ENCODE measurements at regions not wholly inside any gene's neighbourhood (a gene's known extent, or its start where the extent isn't known, plus 50 kb on each side); places are given as distances from the start of the nearest gene placed in this dataset.
"Not testable (repeated sequence)": the region's sequence is repeated elsewhere in the genome, so short reads cannot be mapped to it uniquely, and the experiment has no call there.

DNA sequence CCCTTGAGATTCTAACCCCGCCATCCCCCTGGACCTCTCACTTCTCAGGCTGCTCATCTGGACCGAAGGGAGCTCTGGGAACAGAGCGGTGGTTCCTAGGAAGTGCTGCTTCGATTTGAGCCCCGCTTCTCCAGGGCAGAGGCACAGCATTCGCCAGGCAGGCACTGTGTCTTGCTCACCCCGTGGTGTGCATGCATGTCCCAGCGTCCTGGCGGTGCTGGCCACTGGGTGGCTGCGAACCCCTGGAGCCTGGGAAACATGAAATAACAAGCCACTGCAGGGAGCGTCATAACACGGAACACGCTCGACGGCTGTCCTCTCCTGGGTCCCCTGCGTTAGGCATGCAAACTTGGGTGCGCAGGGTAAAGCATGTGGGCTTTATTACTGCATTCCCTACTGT, 4040.3 kb upstream of the TPTE start:
- H4K20me1 ChIP-seq (ENCODE audit: insufficient read depth); DNase-seq; H3K4me3 ChIP-seq (ENCODE audit: low read depth in 2 of 2, low read length in 1 of 2); H3K9me2 ChIP-seq; H3K27me3 ChIP-seq (ENCODE audit: insufficient read depth); POLR2A ChIA-PET; H2AFZ ChIP-seq (ENCODE audit: low read depth); H3K4me2 ChIP-seq; H3K36me3 ChIP-seq (replicated peaks in 1 of 2; ENCODE audit: control insufficient read depth in 1 of 2, insufficient read depth in 2 of 2, low read length in 1 of 2); CTCF ChIA-PET; H3K4me1 ChIP-seq (ENCODE audit: control insufficient read depth in 1 of 2, insufficient read depth in 2 of 2, low read depth in 1 of 2, low read length in 1 of 2); H3K9me3 ChIP-seq; H3K79me2 ChIP-seq (ENCODE audit: insufficient read depth); H3K9ac ChIP-seq; H3K27ac ChIP-seq (ENCODE audit: low read depth in 2 of 2, low read length in 1 of 2); H3F3A ChIP-seq (replicated peaks; ENCODE audit: insufficient read depth): not testable (repeated sequence)
- WGBS (ENCODE audit: low lambda C conversion rate) = no CpG with 5 or more reads among the region's 17 CpGs

- H3K4me2 ChIP-seq; H3K9me3 ChIP-seq; H3K9me2 ChIP-seq; H3F3A ChIP-seq (replicated peaks; ENCODE audit: insufficient read depth); H3K4me3 ChIP-seq (ENCODE audit: low read depth in 2 of 2, low read length in 1 of 2); H3K4me1 ChIP-seq (ENCODE audit: control insufficient read depth in 1 of 2, insufficient read depth in 2 of 2, low read depth in 1 of 2, low read length in 1 of 2); DNase-seq; CTCF ChIA-PET; H3K27ac ChIP-seq (ENCODE audit: low read depth in 2 of 2, low read length in 1 of 2); H4K20me1 ChIP-seq (ENCODE audit: insufficient read depth); H3K79me2 ChIP-seq (ENCODE audit: insufficient read depth); H3K36me3 ChIP-seq (replicated peaks in 1 of 2; ENCODE audit: control insufficient read depth in 1 of 2, insufficient read depth in 2 of 2, low read length in 1 of 2); H2AFZ ChIP-seq (ENCODE audit: low read depth); POLR2A ChIA-PET; H3K9ac ChIP-seq; H3K27me3 ChIP-seq (ENCODE audit: insufficient read depth): not testable (repeated sequence)
- 86% methylated on average over 1 of the region's 3 CpGs for WGBS (ENCODE audit: low lambda C conversion rate)
Observed at GRCh38 chr21:6482616-6483015, 4038.8 kb upstream of the TPTE start.

- H3K79me2 ChIP-seq (ENCODE audit: insufficient read depth); H2AFZ ChIP-seq (ENCODE audit: low read depth); CTCF ChIA-PET; H3K4me1 ChIP-seq (ENCODE audit: control insufficient read depth in 1 of 2, insufficient read depth in 2 of 2, low read depth in 1 of 2, low read length in 1 of 2); H3K9me3 ChIP-seq; H3K4me2 ChIP-seq; H3K27me3 ChIP-seq (ENCODE audit: insufficient read depth); H3K4me3 ChIP-seq (ENCODE audit: low read depth in 2 of 2, low read length in 1 of 2); H3K27ac ChIP-seq (ENCODE audit: low read depth in 2 of 2, low read length in 1 of 2); H4K20me1 ChIP-seq (ENCODE audit: insufficient read depth); H3F3A ChIP-seq (replicated peaks; ENCODE audit: insufficient read depth); H3K9ac ChIP-seq; H3K9me2 ChIP-seq; DNase-seq; POLR2A ChIA-PET; H3K36me3 ChIP-seq (replicated peaks in 1 of 2; ENCODE audit: control insufficient read depth in 1 of 2, insufficient read depth in 2 of 2, low read length in 1 of 2): not testable (repeated sequence)
- WGBS (ENCODE audit: low lambda C conversion rate) = no CpG with 5 or more reads among the region's 4 CpGs
Observed at GRCh38 chr21:6483645-6484044, 4037.7 kb upstream of the TPTE start.

- H3K4me3 ChIP-seq (ENCODE audit: low read depth in 2 of 2, low read length in 1 of 2); H3F3A ChIP-seq (replicated peaks; ENCODE audit: insufficient read depth); H2AFZ ChIP-seq (ENCODE audit: low read depth); H3K9ac ChIP-seq; H3K4me2 ChIP-seq; H3K4me1 ChIP-seq (ENCODE audit: control insufficient read depth in 1 of 2, insufficient read depth in 2 of 2, low read depth in 1 of 2, low read length in 1 of 2); CTCF ChIA-PET; H4K20me1 ChIP-seq (ENCODE audit: insufficient read depth); H3K9me3 ChIP-seq; H3K27me3 ChIP-seq (ENCODE audit: insufficient read depth); H3K9me2 ChIP-seq; H3K79me2 ChIP-seq (ENCODE audit: insufficient read depth); DNase-seq; POLR2A ChIA-PET; H3K27ac ChIP-seq (ENCODE audit: low read depth in 2 of 2, low read length in 1 of 2); H3K36me3 ChIP-seq (replicated peaks in 1 of 2; ENCODE audit: control insufficient read depth in 1 of 2, insufficient read depth in 2 of 2, low read length in 1 of 2): not testable (repeated sequence)
- 97% methylated on average over 14 of the region's 26 CpGs for WGBS (ENCODE audit: low lambda C conversion rate)
Observed at GRCh38 chr21:6486821-6487220, 4034.6 kb upstream of the TPTE start.

GRCh38 chr21:6492691-6493090, 4028.7 kb upstream of the TPTE start:
- DNase-seq; CTCF ChIA-PET; H3K4me2 ChIP-seq; H3K79me2 ChIP-seq (ENCODE audit: insufficient read depth); H3K27ac ChIP-seq (ENCODE audit: low read depth in 2 of 2, low read length in 1 of 2); H3F3A ChIP-seq (replicated peaks; ENCODE audit: insufficient read depth); POLR2A ChIA-PET; H3K4me3 ChIP-seq (ENCODE audit: low read depth in 2 of 2, low read length in 1 of 2); H3K9me3 ChIP-seq; H3K9me2 ChIP-seq; H3K4me1 ChIP-seq (ENCODE audit: control insufficient read depth in 1 of 2, insufficient read depth in 2 of 2, low read depth in 1 of 2, low read length in 1 of 2); H2AFZ ChIP-seq (ENCODE audit: low read depth); H3K36me3 ChIP-seq (replicated peaks in 1 of 2; ENCODE audit: control insufficient read depth in 1 of 2, insufficient read depth in 2 of 2, low read length in 1 of 2); H4K20me1 ChIP-seq (ENCODE audit: insufficient read depth); H3K27me3 ChIP-seq (ENCODE audit: insufficient read depth); H3K9ac ChIP-seq: not testable (repeated sequence)
- no CpG with 5 or more reads among the region's 8 CpGs for WGBS (ENCODE audit: low lambda C conversion rate)

- H3K4me3 ChIP-seq (ENCODE audit: low read depth in 2 of 2, low read length in 1 of 2); H3F3A ChIP-seq (replicated peaks; ENCODE audit: insufficient read depth); H4K20me1 ChIP-seq (ENCODE audit: insufficient read depth); CTCF ChIA-PET; DNase-seq; POLR2A ChIA-PET; H3K27me3 ChIP-seq (ENCODE audit: insufficient read depth); H3K9me2 ChIP-seq; H3K4me1 ChIP-seq (ENCODE audit: control insufficient read depth in 1 of 2, insufficient read depth in 2 of 2, low read depth in 1 of 2, low read length in 1 of 2); H3K9ac ChIP-seq; H2AFZ ChIP-seq (ENCODE audit: low read depth); H3K27ac ChIP-seq (ENCODE audit: low read depth in 2 of 2, low read length in 1 of 2); H3K9me3 ChIP-seq; H3K36me3 ChIP-seq (replicated peaks in 1 of 2; ENCODE audit: control insufficient read depth in 1 of 2, insufficient read depth in 2 of 2, low read length in 1 of 2); H3K79me2 ChIP-seq (ENCODE audit: insufficient read depth); H3K4me2 ChIP-seq: not testable (repeated sequence)
- no CpG with 5 or more reads among the region's 4 CpGs for WGBS (ENCODE audit: low lambda C conversion rate)
Observed at GRCh38 chr21:6493957-6494356, 4027.4 kb upstream of the TPTE start.

- 82% methylated on average over 2 of the region's 5 CpGs for WGBS (ENCODE audit: low lambda C conversion rate)
- POLR2A ChIA-PET = not testable (repeated sequence)
Observed at GRCh38 chr21:6496356-6496755, 4025.0 kb upstream of the TPTE start.

More at GRCh38 chr21:6496356-6496755, 4025.0 kb upstream of the TPTE start:
- H3K9ac ChIP-seq; CTCF ChIA-PET; H3K27me3 ChIP-seq (ENCODE audit: insufficient read depth); H4K20me1 ChIP-seq (ENCODE audit: insufficient read depth); H3K36me3 ChIP-seq (replicated peaks in 1 of 2; ENCODE audit: control insufficient read depth in 1 of 2, insufficient read depth in 2 of 2, low read length in 1 of 2); H3K4me3 ChIP-seq (ENCODE audit: low read depth in 2 of 2, low read length in 1 of 2); H3K27ac ChIP-seq (ENCODE audit: low read depth in 2 of 2, low read length in 1 of 2); H3K4me1 ChIP-seq (ENCODE audit: control insufficient read depth in 1 of 2, insufficient read depth in 2 of 2, low read depth in 1 of 2, low read length in 1 of 2); H3K9me2 ChIP-seq; H3F3A ChIP-seq (replicated peaks; ENCODE audit: insufficient read depth); H3K79me2 ChIP-seq (ENCODE audit: insufficient read depth); DNase-seq; H3K9me3 ChIP-seq; H2AFZ ChIP-seq (ENCODE audit: low read depth); H3K4me2 ChIP-seq: not testable (repeated sequence)

Measured in SK-N-SH (cell line).